T follicular helper cell (primary cell): ENCODE measurements at regions not wholly inside any gene's neighbourhood (a gene's known extent, or its start where the extent isn't known, plus 50 kb on each side); places are given as distances from the start of the nearest gene placed in this dataset.
"Not testable (repeated sequence)": the region's sequence is repeated elsewhere in the genome, so short reads cannot be mapped to it uniquely, and the experiment has no call there.

Experiments
- DNase-seq: peaks from one replicate; pipeline ENCODE4 v3.0.0-alpha.2; 2020; ENCODE audit warnings: low read depth

- no peak for DNase-seq
Measured at GRCh38 chr13:22757530-22758120, 423.2 kb upstream of the SGCG start.

DNA sequence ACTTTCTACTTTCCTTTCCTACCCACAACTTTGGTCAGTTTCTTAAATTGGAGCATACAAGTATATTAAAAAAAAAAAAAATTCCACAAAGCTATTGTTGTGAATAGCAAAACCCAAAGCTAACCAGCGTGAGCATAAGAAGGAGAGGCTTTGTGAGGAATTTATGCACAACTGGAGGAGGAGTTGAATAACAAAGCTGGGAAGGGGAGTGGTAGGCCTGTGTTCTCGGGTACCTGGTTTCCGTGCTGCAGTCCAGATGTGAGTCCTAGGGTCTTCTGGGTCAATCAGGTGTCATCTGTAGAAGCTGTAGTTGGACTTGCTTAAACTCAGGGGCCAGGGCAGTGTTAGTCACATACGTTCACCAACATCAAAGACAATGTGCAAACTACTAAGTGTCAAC lies 422.5 kb upstream of the SGCG start:
- no peak for DNase-seq

- no peak for DNase-seq
Measured at GRCh38 chr13:22761709-22762108, 419.1 kb upstream of the SGCG start.

DNA sequence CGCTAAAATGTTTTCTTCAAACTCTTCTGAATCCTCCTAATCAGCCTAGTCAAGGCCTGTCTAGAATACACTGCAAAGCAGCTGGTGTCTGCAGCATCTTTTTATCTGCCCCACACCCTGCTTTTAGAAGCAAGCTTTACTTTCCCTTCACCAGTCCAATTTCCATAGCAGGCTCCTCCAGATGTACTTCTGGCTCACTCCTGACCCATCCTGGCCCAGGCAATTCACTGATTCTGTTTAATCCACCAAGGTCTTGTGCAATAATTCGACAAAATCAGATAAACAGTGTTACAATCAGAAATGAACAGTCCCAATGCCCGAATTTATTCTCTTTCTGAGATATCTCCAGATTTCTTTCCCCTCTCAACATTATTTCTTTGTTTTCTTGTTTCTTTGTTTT lies 415.2 kb upstream of the SGCG start:
- DNase-seq: no peak

- no peak for DNase-seq
Measured at GRCh38 chr13:22770891-22771290, 409.9 kb upstream of the SGCG start.

DNA sequence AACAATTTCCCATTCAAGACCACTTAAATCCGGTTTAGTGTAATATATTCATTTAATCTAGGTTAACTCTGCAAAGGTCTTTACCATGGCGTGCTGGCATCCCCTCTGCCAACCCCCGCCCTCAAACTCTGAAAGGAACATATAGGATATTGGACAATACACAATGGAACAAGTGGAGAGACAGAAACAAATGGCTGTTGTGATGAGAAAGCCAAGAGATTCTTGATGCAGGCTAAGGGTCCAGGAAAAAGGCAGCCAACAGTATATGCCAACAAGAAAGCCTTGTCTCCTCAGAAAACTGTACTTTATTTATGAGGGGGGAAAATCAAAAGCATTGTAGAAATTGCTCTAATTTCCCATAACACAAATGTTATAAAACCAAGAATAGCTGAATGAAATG lies 407.3 kb upstream of the SGCG start:
- no peak for DNase-seq

DNA sequence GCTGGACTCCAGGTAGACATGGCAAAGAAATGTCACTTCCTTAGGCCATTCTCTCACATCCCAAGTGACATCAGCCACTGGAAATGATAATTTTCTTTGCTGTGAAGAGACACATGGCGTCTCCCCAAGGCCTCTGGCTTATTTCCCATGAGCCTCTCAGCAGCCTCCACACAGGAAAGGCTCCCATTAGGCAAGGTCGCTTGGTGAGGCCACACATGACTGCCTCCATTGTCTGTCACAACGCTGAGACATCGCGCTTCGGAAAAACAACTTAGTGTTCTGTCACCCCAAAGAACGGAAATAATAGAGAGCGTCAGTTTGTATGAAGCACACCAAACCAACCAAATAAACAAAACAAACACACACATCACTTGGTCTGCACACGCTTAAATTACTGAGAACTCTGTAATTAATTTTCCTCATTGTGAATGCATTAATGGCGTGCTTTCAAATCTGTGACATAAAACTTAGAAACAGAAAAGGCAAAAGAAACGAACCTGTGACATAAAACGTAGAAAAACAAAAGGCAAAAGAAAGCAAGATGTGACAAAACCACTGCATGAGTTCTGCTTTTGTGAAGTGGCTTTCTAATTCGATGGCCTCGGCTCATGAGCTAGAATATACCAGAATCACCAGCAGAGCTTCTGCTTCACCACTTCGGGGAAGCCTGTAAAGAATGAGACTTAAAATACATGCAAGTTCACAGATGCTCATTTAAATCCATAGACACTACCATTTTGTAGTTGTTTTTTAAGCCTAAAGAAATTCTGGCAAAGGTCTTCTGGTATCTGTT lies 404.2 kb upstream of the SGCG start:
- DNase-seq: no peak

- DNase-seq: no peak
Measured at GRCh38 chr13:22777207-22777606, 403.6 kb upstream of the SGCG start.

DNA sequence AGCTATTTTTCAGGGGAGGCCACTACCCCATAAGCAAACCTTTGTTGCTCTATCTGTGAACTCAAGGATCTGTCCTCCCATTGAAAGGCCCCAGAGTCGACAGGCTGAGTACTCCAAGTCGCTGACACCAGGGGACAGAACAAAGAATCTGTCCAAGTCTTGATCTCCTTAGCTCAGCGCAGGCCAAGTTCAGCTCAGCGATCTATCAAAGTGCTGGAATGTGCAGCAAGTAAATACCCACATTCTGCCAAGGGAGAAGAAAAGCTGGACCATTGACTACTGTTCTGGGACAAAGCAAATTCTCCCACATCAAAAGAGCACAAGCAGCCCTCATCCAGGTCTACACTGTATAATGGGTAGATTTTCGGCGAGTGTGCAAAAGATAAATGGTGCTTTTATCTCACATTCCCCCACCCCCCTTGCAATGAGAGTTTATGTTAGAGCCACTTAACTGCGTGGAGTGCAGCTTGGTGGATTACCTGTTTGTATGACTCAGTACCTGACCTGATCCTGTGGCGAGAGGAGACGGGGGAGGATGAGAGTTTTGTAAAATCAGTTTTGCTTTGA lies 391.7 kb upstream of the SGCG start:
- no peak for DNase-seq

DNA sequence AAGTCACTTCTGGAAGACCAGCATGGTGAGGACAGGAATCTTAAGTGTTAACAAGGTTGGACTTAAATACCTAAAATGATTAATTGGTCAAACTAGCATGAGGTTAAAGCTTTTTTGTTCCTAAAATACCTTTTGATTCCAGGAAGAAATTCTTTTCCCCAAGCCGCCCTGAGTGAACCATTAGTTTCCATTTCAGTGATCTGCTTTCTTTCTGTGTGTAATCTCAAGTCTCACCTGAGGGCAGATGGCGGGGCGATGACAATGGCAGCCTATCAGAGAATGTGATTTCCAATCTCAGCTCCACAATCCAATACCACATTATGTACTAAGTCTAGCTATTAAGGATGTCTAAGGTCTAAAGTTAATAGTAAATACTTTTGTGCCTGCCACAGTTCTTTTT lies 390.9 kb upstream of the SGCG start:
- DNase-seq: no peak

DNA sequence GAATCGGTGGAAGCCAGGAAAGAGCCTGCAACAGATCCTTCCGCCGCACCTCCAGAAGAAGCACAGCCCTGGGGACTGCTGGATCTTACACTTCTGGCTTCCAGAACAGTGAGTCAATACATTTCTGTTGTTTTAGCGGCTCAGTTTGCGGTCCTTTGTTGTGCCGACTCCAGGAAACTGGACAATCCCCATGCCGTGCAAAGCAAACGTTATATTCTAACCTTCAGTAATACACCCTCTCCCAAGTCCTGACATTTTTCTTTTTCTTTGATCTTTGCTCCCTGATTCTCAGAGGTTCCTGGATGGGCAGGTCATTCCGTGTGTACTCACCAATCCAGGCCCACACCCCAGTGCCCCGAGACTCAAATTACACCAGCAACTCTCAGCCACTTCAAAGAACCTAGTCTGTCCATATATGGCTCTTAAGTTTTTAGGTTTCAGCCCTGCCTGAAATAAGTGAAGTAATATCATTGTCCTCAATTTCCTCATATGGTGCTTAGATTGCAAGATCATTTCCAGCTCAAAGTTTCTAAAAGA lies 387.1 kb upstream of the SGCG start:
- no peak for DNase-seq

DNA sequence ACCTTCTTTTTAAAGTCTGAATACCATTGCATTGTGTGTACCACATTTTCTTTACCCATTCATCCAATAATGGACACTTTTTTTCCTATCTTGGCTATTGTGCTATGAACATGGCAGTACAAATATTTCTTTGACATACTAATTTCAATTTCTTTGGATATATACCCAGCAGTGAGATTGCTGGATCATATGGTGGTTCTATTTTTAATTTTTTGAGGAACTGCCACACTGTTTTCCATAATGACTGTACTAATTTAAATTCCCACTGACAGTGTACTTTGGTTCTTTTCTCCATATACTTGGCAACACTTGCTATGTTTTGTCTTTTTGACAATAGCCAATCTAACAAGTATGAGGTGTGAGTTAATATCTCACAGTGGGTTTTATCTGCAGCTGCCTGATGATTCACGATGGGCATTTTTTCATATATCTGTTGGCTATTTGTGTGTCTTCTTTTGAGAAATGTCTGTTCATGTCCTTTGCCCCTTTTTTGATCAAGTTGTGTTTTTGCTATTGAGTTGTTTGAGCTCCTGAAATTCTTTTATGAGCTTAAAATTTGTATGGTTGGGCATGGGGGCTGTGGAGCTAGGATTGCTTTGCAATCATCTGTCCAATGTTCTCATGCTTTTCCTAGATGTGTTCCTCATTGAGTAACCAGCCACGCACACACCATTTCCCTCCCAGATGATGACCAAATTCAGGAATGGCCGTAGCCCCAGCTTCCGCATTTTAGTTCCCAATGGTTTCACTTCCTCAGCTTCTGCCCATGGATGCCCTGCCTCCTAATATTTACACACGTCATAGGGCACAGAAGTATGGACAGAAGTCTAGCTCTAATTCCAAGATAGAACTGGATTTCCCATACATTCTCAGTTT lies 380.0 kb upstream of the SGCG start:
- no peak for DNase-seq

DNA sequence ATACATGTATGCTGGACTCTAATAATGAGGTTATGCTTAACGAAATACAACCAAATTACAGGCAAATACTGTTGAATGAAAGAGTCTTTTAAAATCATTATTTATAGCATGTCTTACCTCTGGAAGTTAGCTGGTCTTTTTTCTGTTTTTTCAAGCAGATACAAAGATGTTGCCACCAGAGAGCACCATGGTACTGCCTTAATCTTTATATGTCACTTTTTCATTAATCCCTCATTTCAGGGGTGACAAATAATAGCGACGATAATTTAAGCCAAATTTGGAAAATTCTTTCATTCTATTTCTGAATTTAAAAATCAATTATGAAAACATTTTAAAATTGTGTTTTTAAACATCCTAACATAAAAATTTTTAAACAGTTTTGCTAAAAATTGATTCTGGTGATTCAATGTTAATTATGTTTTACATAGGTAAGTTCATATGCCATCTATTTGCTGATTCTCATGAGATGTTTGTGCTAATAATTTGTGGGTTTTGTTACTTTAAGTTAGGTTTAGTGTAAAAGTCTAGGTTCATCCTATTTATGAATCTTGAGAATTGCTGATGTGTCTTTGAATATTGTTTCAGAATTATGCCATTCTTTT lies 379.3 kb upstream of the SGCG start:
- no peak for DNase-seq

- no peak for DNase-seq
Measured at GRCh38 chr13:22812793-22813192, 368.0 kb upstream of the SGCG start.

- DNase-seq: not testable (repeated sequence)
Measured at GRCh38 chr13:22813531-22814377, 367.0 kb upstream of the SGCG start.

GRCh38 chr13:22814433-22814832 lies 366.3 kb upstream of the SGCG start:
- not testable (repeated sequence) for DNase-seq

DNA sequence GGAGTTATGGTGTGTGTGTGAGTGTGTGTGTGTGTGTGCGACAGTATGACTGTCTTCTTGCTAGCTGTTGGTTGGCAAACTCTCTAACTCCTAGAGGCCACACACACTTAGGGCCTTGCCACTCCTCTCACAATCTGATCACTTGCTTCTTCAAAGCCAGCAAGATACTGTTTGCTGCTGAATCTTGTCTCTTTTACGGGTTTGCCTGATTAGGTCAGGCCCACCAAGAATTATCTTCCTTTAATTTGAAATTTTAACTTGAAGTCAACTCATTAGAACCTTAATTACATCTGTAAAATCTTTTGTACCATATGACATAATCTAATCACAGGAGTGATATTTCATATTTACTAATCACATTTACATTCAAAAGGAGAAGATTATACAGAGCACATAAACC lies 359.2 kb upstream of the SGCG start:
- no peak for DNase-seq

DNA sequence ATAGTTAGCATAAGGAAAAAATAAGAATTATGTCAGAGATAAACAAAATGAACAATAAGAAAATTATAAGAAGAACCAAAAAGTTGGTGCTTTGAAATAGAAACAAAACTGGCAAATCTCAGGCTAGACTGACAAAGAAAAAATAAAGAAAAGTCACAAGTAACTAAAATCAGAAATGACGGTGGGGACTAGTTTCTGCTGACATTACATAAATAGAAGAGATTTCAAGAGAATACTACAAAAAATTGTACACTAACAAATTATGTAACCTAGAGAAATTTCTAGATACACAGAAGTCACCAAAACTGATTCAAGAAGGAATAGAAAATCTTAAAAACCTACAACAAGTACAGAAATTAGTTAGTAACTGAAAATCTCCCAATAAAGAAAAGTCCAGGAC lies 355.6 kb upstream of the SGCG start:
- DNase-seq: no peak

- DNase-seq: no peak
Measured at GRCh38 chr13:22828081-22828480, 352.7 kb upstream of the SGCG start.

DNA sequence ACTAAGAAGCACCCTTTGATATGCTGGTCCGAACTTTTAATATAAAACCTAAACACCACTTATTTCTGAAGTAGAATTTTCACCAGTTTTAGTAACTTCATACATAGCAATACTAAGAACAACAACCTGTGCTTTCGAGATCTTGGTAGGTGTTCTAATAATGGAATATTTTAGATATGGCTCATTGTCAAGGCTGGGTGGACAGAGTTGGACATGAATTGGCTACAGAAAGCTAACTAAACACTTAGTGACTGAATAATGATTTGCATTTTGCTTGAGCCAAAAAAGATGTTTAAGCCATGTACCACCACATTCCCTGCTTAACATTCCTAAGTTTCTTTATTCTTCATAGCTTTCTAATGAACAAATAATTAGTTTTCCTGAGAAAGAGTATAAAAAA lies 344.3 kb upstream of the SGCG start:
- no peak for DNase-seq
